ENCODE measurements at regions not wholly inside any gene's neighbourhood (a gene's known extent, or its start where the extent isn't known, plus 50 kb on each side); places are given as distances from the start of the nearest gene placed in this dataset.

DNA sequence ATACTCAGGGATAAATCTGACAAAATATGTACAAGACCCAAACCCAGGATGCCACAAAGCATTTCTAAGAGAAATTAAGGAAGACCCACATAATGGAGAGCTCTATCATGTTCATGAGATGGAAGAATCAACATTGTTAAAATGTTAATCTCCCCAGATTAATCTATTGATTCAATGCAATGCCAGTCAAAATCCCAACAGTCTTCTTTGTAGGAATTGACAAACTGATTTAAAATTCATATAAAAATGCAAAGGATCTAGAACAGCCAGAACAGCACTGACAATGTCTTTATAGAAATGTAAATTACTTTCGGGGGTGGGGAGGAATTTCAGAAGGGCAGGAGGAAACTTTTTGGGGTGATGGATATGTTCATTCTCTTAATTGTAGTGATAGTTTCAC lies 281.6 kb upstream of the SEMA6A start:
- no TSS peak for BruUV-seq (replicated peaks)
- Histone ChIP-seq H3K9me3 (ENCODE audit: low read length) (no peaks in the 10 kb centered on the region), H3K36me3 (ENCODE audit: insufficient read depth, low read length) (no peaks in the 10 kb centered on the region), H3K4me1 (ENCODE audit: insufficient read depth, low read length, poor library complexity, severe bottlenecking) (no peaks in the 10 kb centered on the region), H3K27ac (ENCODE audit: low read depth, low read length, poor library complexity, severe bottlenecking) (no peak overlapping the region), H2AFZ (ENCODE audit: low read length) (no peak overlapping the region), H3K4me3 (ENCODE audit: low read depth, low read length, poor library complexity, severe bottlenecking) (no peak overlapping the region), H3K9me2 (ENCODE audit: insufficient read depth, low read length) (no peaks in the 10 kb centered on the region), H3K4me2 (ENCODE audit: low read length) (no peak overlapping the region), H4K20me1 (ENCODE audit: insufficient read depth, low read length) (no peaks in the 10 kb centered on the region), H3K79me2 (ENCODE audit: insufficient read depth, low read depth, low read length) (no peaks in the 10 kb centered on the region)
- POLR2A ChIA-PET = no interaction called here
- no peak for DNase-seq (ENCODE audit: low spot score)
- CTCF ChIA-PET (ENCODE audit: unreplicated experiment) = no interaction called here
- TF ChIP-seq CTCF (conservative IDR thresholded peaks at IDR 0.05; ENCODE audit: low read length) = no peak
- TF ChIP-seq EZH2phosphoT487 (IDR thresholded peaks at IDR 0.05; ENCODE audit: borderline replicate concordance, low read depth, low read length) = no peak
- intact Hi-C loops (cut with micrococcal nuclease; ENCODE audit: unreplicated experiment) = no loop called here

GRCh38 chr5:116853992-116854391 lies 279.4 kb upstream of the SEMA6A start:
- DNase-seq (ENCODE audit: low spot score) = no peak
- no peaks in the 10 kb centered on the region for H3K79me2 ChIP-seq (ENCODE audit: insufficient read depth, low read depth, low read length)
- no peaks in the 10 kb centered on the region for H3K9me3 ChIP-seq (ENCODE audit: low read length)
- no peaks in the 10 kb centered on the region for H3K4me1 ChIP-seq (ENCODE audit: insufficient read depth, low read length, poor library complexity, severe bottlenecking)
- no peaks in the 10 kb centered on the region for H3K36me3 ChIP-seq (ENCODE audit: insufficient read depth, low read length)
- H3K27ac ChIP-seq (ENCODE audit: low read depth, low read length, poor library complexity, severe bottlenecking) = no peak overlapping the region
- H3K4me2 ChIP-seq (ENCODE audit: low read length) = no peak overlapping the region
- POLR2A ChIA-PET = interaction anchor here (0.6 to 1.3 kb wide), 3 partner anchors 8 to 334 kb away, joined by 3 to 4 read pairs (median 3); no protein-coding TSS in a partner anchor
- H2AFZ ChIP-seq (ENCODE audit: low read length) = no peak overlapping the region
- H4K20me1 ChIP-seq (ENCODE audit: insufficient read depth, low read length) = no peaks in the 10 kb centered on the region
- no TSS peak for BruUV-seq (replicated peaks)
- H3K9me2 ChIP-seq (ENCODE audit: insufficient read depth, low read length) = no peaks in the 10 kb centered on the region
- TF ChIP-seq CTCF (conservative IDR thresholded peaks at IDR 0.05; ENCODE audit: low read length) = no peak
- TF ChIP-seq EZH2phosphoT487 (IDR thresholded peaks at IDR 0.05; ENCODE audit: borderline replicate concordance, low read depth, low read length) = no peak
- no peak overlapping the region for H3K4me3 ChIP-seq (ENCODE audit: low read depth, low read length, poor library complexity, severe bottlenecking)
- intact Hi-C loops (cut with micrococcal nuclease; ENCODE audit: unreplicated experiment) = no loop called here
- CTCF ChIA-PET (ENCODE audit: unreplicated experiment) = no interaction called here

- Histone ChIP-seq H3K36me3 (ENCODE audit: insufficient read depth, low read length) (no peaks in the 10 kb centered on the region), H3K9me3 (ENCODE audit: low read length) (no peaks in the 10 kb centered on the region), H3K4me1 (ENCODE audit: insufficient read depth, low read length, poor library complexity, severe bottlenecking) (no peaks in the 10 kb centered on the region), H3K79me2 (ENCODE audit: insufficient read depth, low read depth, low read length) (no peaks in the 10 kb centered on the region), H2AFZ (ENCODE audit: low read length) (no peak overlapping the region), H3K27ac (ENCODE audit: low read depth, low read length, poor library complexity, severe bottlenecking) (no peak overlapping the region), H3K9me2 (ENCODE audit: insufficient read depth, low read length) (no peaks in the 10 kb centered on the region), H4K20me1 (ENCODE audit: insufficient read depth, low read length) (no peaks in the 10 kb centered on the region), H3K4me2 (ENCODE audit: low read length) (no peak overlapping the region), H3K4me3 (ENCODE audit: low read depth, low read length, poor library complexity, severe bottlenecking) (no peak overlapping the region)
- CTCF ChIA-PET (ENCODE audit: unreplicated experiment) = no interaction called here
- BruUV-seq (replicated peaks) = no TSS peak
- no peak for DNase-seq (ENCODE audit: low spot score)
- POLR2A ChIA-PET = no interaction called here
- intact Hi-C loops (cut with micrococcal nuclease; ENCODE audit: unreplicated experiment) = no loop called here
- no peak for TF ChIP-seq CTCF (conservative IDR thresholded peaks at IDR 0.05; ENCODE audit: low read length)
- no peak for TF ChIP-seq EZH2phosphoT487 (IDR thresholded peaks at IDR 0.05; ENCODE audit: borderline replicate concordance, low read depth, low read length)
Measured at GRCh38 chr5:116848954-116849581, 274.4 kb upstream of the SEMA6A start.
